Thymus (tissue), 11 donors: ENCODE measurements at regions not wholly inside any gene's neighbourhood (a gene's known extent, or its start where the extent isn't known, plus 50 kb on each side); places are given as distances from the start of the nearest gene placed in this dataset.

Experiments
- DNase-seq, 9 donors: peaks; one replicate each; pipeline ENCODE4 v3.0.0-alpha.2; 2013; ENCODE audit warnings: low spot score in 9 of 9, low read depth in 6 of 9, missing footprints in 1 of 9
- H3K27ac ChIP-seq, 2 donors: one replicate each; pipeline ENCODE4 v1.5.1; 2013; ENCODE audit warnings: control low read depth in 1 of 2, low read depth in 1 of 2, low read length in 1 of 2, mild to moderate bottlenecking in 1 of 2, moderate library complexity in 1 of 2
- H3K27me3 ChIP-seq, 2 donors: one replicate each; pipeline ENCODE4 v1.5.1; 2013; ENCODE audit warnings: low read length in 1 of 2; ENCODE audit not compliant: control insufficient read depth in 2 of 2, insufficient read depth in 1 of 2
- H3K36me3 ChIP-seq, 2 donors: one replicate each; pipeline ENCODE4 v1.5.1; 2013; ENCODE audit warnings: low read length in 1 of 2, mild to moderate bottlenecking in 1 of 2, moderate library complexity in 1 of 2; ENCODE audit not compliant: control insufficient read depth in 2 of 2, insufficient read depth in 2 of 2
- H3K4me1 ChIP-seq, 2 donors: one replicate each; pipeline ENCODE4 v1.5.1; 2013; ENCODE audit warnings: low read length in 2 of 2; ENCODE audit not compliant: control insufficient read depth in 2 of 2, insufficient read depth in 2 of 2
- H3K4me3 ChIP-seq, 2 donors: one replicate each; pipeline ENCODE4 v1.5.1; 2013; ENCODE audit warnings: low read length in 2 of 2, control low read depth in 1 of 2, mild to moderate bottlenecking in 1 of 2
- H3K9me3 ChIP-seq, 2 donors: one replicate each; pipeline ENCODE4 v1.5.1; 2013; ENCODE audit warnings: low read length in 1 of 2, mild to moderate bottlenecking in 1 of 2; ENCODE audit not compliant: control insufficient read depth in 2 of 2, insufficient read depth in 1 of 2
- WGBS: extraction: QIAGEN DNeasy Blood & Tissue Kit; methylation state at CpG from one replicate; pipeline ENCODE4 v1.1.7; 2013; 5-methylcytosine and 5-hydroxymethylcytosine counted together
- donor health status: healthy.

GRCh38 chr10:78718032-78718572 lies 350.7 kb upstream of the ZMIZ1 start:
- WGBS, result over 99% methylated on average over 2 of the region's 2 CpGs
- Histone ChIP-seq H3K36me3 (no peaks in the 10 kb centered on the region), H3K9me3 (no peaks in the 10 kb centered on the region), H3K27ac (no peak overlapping the region), H3K27me3 (no peaks in the 10 kb centered on the region), H3K4me3 (no peak overlapping the region), H3K4me1 (no peaks in the 10 kb centered on the region)
- no peak for DNase-seq

- H3K36me3 ChIP-seq, result no peaks in the 10 kb centered on the region
- no peak for DNase-seq
- H3K9me3 ChIP-seq, result no peaks in the 10 kb centered on the region
- H3K27ac ChIP-seq, result no peak overlapping the region
- no peaks in the 10 kb centered on the region for H3K27me3 ChIP-seq
- H3K4me3 ChIP-seq, result no peak overlapping the region
- 92% methylated on average over 10 of the region's 10 CpGs for WGBS
- no peaks in the 10 kb centered on the region for H3K4me1 ChIP-seq
These were observed 349.5 kb upstream of the ZMIZ1 start for GRCh38 chr10:78719276-78719675.

DNA sequence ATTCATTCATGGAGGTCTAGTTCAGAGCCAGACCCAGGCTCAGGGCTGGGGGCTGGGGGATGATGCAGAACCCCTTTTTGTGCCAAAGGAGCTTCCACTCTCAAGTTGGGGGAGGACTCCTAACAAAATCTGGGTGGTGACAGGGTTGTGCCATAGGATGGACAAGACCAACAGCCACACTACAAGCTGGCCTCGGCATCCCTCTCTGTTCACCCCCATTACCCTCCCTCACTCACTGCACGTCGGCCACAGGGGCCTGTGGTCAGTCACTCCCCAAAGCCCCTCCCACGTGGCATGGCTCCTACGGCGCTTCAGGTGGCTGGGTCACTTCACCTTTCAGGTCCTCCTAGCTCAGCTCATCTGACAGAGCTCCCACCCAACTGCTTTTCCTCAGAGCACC lies 348.7 kb upstream of the ZMIZ1 start:
- H3K27ac ChIP-seq, result no peak overlapping the region
- H3K4me1 ChIP-seq, result no peaks in the 10 kb centered on the region
- H3K36me3 ChIP-seq, result no peaks in the 10 kb centered on the region
- no peak for DNase-seq
- no peaks in the 10 kb centered on the region for H3K27me3 ChIP-seq
- 80% methylated on average over 6 of the region's 6 CpGs for WGBS
- H3K4me3 ChIP-seq, result no peak overlapping the region
- H3K9me3 ChIP-seq, result no peaks in the 10 kb centered on the region

- 96% methylated on average over 1 of the region's 1 CpG for WGBS
- Histone ChIP-seq H3K27me3 (no peaks in the 10 kb centered on the region), H3K4me3 (no peak overlapping the region), H3K36me3 (no peaks in the 10 kb centered on the region), H3K27ac (no peak overlapping the region), H3K4me1 (no peaks in the 10 kb centered on the region), H3K9me3 (no peaks in the 10 kb centered on the region)
- DNase-seq, result no peak
These were observed 347.5 kb upstream of the ZMIZ1 start for GRCh38 chr10:78721231-78721630.

DNA sequence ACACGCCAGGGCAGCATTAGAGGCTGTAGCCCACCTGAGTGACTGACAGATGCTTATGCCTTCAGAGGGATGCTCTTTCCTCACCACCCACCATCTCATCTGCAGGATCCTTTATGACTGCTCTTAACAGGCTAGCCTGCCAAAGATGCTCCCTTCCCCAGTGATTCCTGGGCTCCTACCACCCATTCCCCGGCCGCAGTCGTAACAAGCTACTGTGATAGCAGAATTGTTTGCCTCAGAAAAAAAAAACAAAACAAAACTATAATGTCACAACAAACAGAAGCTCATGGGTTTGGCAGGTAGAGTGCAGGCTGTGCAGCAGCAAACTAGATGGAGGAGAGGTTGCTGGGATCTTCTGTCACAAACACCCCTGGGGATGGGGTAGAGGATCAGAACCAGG lies 343.9 kb upstream of the ZMIZ1 start:
- Histone ChIP-seq H3K36me3 (no peaks in the 10 kb centered on the region), H3K27me3 (peaks cover 2 to 3% of the 10 kb centered on the region in 2 donors)
- WGBS, result 97% methylated on average over 4 of the region's 4 CpGs

GRCh38 chr10:78726171-78726570 lies 342.6 kb upstream of the ZMIZ1 start:
- no peaks in the 10 kb centered on the region for H3K9me3 ChIP-seq
- H3K4me3 ChIP-seq, result no peak overlapping the region
- no peaks in the 10 kb centered on the region for H3K36me3 ChIP-seq
- H3K4me1 ChIP-seq, result no peaks in the 10 kb centered on the region
- peaks cover 2 to 3% of the 10 kb centered on the region in 2 donors for H3K27me3 ChIP-seq
- DNase-seq, result no peak
- 97% methylated on average over 3 of the region's 3 CpGs for WGBS
- no peak overlapping the region for H3K27ac ChIP-seq

More for the DNA sequence above, 343.9 kb upstream of the ZMIZ1 start:
- DNase-seq, result no peak
- no peaks in the 10 kb centered on the region for H3K9me3 ChIP-seq
- no peak overlapping the region for H3K27ac ChIP-seq
- H3K4me3 ChIP-seq, result no peak overlapping the region
- H3K4me1 ChIP-seq, result no peaks in the 10 kb centered on the region

GRCh38 chr10:78727251-78727650 lies 341.5 kb upstream of the ZMIZ1 start:
- WGBS, result 99% methylated on average over 2 of the region's 2 CpGs
- Histone ChIP-seq H3K4me3 (no peak overlapping the region), H3K27me3 (peaks cover 2 to 3% of the 10 kb centered on the region in 2 donors), H3K36me3 (no peaks in the 10 kb centered on the region), H3K27ac (no peak overlapping the region), H3K9me3 (no peaks in the 10 kb centered on the region), H3K4me1 (no peaks in the 10 kb centered on the region)
- no peak for DNase-seq

DNA sequence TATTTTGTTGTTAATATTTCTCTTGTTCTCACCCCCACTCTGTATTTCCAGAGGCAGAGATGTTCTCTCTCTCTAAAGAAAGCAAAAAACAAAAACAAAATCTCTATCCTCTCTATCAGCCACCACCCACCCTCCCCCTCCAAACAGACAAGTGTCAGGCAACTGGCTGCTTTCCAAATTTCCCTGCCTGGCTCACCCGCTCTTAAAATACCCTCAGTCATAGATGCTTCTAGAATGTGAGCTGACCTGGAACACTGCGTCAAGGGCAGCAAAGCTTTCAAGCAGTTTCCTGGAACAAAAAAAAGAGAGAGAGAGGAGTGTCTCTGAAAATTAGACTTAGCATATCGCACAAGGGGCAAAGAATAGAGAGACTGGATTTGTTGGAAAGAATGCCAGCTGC lies 341.0 kb upstream of the ZMIZ1 start:
- H3K4me1 ChIP-seq, result no peaks in the 10 kb centered on the region
- H3K27me3 ChIP-seq, result peaks cover 2 to 3% of the 10 kb centered on the region in 2 donors
- no peaks in the 10 kb centered on the region for H3K9me3 ChIP-seq
- no peak for DNase-seq
- WGBS, result 66% methylated on average over 3 of the region's 3 CpGs
- no peak overlapping the region for H3K4me3 ChIP-seq
- H3K27ac ChIP-seq, result no peak overlapping the region
- H3K36me3 ChIP-seq, result no peaks in the 10 kb centered on the region

DNA sequence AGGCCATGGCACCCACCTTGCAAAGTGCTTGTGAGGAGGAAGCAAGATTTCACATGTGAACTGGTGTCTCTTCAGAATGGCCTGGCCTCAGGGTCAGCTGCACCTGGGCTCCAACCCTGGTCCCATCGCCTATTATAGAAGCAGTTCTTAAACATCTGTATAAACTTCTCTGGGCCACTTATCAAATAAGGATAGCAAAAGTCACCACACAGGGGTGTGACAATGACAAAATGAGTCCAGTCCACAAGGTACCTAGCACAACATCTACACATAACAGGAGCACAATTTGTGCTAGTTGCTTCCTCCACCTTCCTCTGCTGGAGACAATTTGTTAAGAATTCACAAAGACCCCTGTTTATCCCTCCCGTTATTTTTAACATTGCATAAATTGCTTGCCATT lies 340.6 kb upstream of the ZMIZ1 start:
- over 99% methylated on average over 2 of the region's 2 CpGs for WGBS
- no peak overlapping the region for H3K4me3 ChIP-seq
- no peak for DNase-seq
- no peaks in the 10 kb centered on the region for H3K36me3 ChIP-seq
- H3K9me3 ChIP-seq, result no peaks in the 10 kb centered on the region
- H3K4me1 ChIP-seq, result no peaks in the 10 kb centered on the region
- H3K27ac ChIP-seq, result no peak overlapping the region
- H3K27me3 ChIP-seq, result peaks cover 2 to 3% of the 10 kb centered on the region in 2 donors

GRCh38 chr10:78729366-78729765 lies 339.4 kb upstream of the ZMIZ1 start:
- Histone ChIP-seq H3K4me3 (no peak overlapping the region), H3K36me3 (no peaks in the 10 kb centered on the region), H3K27ac (no peak overlapping the region), H3K27me3 (peaks cover 2 to 3% of the 10 kb centered on the region in 2 donors), H3K9me3 (no peaks in the 10 kb centered on the region), H3K4me1 (no peaks in the 10 kb centered on the region)
- 95% methylated on average over 8 of the region's 8 CpGs for WGBS
- DNase-seq, result no peak
